ENCODE measurements at regions not wholly inside any gene's neighbourhood (a gene's known extent, or its start where the extent isn't known, plus 50 kb on each side); places are given as distances from the start of the nearest gene placed in this dataset.

DNA sequence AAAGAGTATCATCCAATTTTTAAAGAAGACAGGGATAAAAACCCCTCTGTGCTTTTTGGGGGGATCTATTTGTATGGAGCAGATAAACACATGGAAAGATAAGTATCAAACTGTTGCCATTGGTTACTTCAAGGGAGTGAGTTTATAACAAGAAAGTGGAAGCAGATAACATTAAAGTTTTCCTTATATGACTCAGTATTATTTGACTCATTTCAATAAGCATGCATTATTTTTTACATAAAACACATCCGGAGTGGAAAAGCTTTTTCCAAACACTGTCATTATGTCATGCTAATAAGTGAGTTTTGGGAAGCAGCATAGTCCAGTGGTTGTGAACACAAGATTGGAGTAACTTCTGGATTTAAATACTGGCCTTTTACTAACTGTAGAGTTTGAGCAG lies 452.2 kb downstream of the LTN1 start:
- no peak overlapping the region for H3K27ac ChIP-seq
- DNase-seq (ENCODE audit: low spot score): no peak
- TF ChIP-seq, protein P1, sequence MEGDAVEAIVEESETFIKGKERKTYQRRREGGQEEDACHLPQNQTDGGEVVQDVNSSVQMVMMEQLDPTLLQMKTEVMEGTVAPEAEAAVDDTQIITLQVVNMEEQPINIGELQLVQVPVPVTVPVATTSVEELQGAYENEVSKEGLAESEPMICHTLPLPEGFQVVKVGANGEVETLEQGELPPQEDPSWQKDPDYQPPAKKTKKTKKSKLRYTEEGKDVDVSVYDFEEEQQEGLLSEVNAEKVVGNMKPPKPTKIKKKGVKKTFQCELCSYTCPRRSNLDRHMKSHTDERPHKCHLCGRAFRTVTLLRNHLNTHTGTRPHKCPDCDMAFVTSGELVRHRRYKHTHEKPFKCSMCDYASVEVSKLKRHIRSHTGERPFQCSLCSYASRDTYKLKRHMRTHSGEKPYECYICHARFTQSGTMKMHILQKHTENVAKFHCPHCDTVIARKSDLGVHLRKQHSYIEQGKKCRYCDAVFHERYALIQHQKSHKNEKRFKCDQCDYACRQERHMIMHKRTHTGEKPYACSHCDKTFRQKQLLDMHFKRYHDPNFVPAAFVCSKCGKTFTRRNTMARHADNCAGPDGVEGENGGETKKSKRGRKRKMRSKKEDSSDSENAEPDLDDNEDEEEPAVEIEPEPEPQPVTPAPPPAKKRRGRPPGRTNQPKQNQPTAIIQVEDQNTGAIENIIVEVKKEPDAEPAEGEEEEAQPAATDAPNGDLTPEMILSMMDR (conservative IDR thresholded peaks at IDR 0.05; ENCODE audit: low read depth): no peak
- POLR2A ChIA-PET (ENCODE audit: low non-redundant PET): no interaction called here
- CTCF ChIA-PET: no interaction called here

DNA sequence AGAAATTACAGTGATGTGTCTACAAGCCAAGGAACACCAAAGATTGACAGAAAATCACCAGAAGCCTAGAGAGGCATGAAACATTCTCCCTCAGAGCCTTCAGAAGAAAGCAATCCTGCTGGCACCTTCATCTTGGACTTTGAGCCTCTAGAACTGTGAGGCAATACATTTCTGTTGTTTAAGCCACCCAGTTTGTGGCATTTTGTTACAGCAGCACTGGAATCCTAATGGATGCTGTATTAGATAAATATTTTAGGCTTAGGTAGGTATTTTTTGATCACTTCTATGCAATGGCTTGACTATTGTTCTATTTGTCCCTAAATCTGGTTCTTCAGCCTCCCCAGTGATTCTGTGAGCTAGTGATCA lies 453.1 kb downstream of the LTN1 start:
- TF ChIP-seq, protein P1 (conservative IDR thresholded peaks at IDR 0.05; ENCODE audit: low read depth): no peak
- POLR2A ChIA-PET (ENCODE audit: low non-redundant PET): no interaction called here
- CTCF ChIA-PET: interaction anchor here (0.6 kb wide), 1 partner anchor 70 kb away, joined by 4 read pairs; no protein-coding TSS in a partner anchor
- no peak overlapping the region for H3K27ac ChIP-seq
- DNase-seq (ENCODE audit: low spot score): no peak

DNA sequence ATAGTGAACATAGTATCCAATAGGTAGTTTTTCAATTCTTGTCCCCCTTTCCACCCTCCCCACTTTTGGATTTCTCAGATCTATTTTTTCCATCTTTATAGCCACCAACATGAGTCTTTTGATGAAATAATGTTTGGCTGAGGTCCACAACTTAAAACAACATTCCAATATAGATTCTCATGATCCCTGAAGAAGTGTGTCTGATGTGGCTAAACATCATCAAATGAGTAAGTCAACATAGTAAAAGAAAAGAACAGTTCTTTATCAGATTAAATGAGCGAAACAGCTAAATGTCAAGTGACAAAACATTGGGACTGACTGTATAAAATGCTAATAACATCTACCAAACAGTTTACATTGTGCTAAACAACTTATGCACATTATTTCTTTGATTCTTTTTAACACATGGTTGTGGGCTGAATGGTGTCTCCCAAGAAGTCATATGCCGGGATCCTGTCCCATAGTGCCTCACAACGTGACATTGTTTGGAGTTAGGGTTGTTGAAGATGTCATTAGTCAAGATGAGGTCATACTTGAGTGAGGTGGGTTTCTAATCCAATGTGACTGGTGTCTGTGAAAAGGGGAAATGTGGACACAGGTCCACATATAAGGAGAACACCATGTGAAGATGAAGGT lies 453.6 kb downstream of the LTN1 start:
- ChIA-PET CTCF (no interaction called here), POLR2A (ENCODE audit: low non-redundant PET) (no interaction called here)
- no peak overlapping the region for H3K27ac ChIP-seq
- TF ChIP-seq, protein P1 (conservative IDR thresholded peaks at IDR 0.05; ENCODE audit: low read depth): no peak
- DNase-seq (ENCODE audit: low spot score): no peak

DNA sequence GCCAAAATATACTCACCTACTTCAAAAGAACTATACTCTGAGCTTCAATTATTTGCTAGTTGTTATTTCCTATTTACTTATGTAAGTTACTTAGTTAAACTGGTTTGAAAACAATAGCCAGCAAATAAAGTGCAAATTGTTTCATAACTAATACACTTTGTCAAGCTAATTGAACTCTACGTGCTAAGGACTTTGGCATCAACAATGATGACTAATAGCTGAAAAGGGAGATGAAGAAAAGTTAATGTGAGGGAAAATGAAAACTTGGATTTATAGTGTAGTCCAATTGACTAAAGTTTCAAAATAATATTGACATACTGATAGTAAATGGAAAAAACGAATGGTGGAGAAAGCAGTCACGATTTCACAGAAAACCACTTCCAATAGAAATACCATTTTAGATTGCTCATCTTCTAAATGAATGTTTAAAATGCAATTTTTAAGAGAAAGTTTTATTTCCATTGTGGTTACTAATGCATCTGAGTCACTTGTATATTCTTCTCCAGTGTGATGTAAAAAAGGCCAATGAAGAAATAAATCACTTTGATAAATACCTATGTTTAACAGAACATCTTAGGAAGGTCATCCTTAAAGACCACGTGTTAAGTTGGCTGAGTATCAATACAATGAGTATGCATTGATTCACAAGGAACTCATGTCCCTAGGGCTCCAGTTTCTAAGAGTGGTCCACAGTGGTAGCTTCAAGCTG lies 455.2 kb downstream of the LTN1 start:
- H3K27ac ChIP-seq: peak overlapping the region; percentile 45; the same call in 1 of the 2 replicates
- CTCF ChIA-PET: no interaction called here
- peak; percentile 68 for DNase-seq (ENCODE audit: low spot score)
- TF ChIP-seq, protein P1 (conservative IDR thresholded peaks at IDR 0.05; ENCODE audit: low read depth): no peak
- POLR2A ChIA-PET (ENCODE audit: low non-redundant PET): interaction anchor here (0.7 kb wide), 1 partner anchor 9 kb away, joined by 5 read pairs; no protein-coding TSS in a partner anchor

DNA sequence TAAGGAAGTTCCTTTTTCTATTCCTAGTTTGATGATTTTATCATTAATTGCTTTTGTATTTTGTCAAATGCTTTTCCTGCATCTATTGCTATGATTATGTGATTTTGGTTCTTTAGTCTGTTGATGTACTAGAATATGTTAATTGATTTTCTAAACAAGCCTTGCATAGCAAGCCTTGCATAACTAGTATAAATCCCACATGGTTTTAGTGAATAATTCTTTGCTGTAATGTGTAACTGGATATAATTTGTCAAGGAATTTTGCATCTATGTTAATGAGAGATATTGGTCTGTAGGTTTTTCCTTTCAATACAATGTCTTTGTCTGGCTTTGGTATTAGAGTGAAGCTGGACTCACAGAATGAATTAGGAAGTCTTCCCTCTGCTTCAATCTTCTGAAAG lies 460.2 kb downstream of the LTN1 start:
- TF ChIP-seq, protein P1 (conservative IDR thresholded peaks at IDR 0.05; ENCODE audit: low read depth): no peak
- no peak overlapping the region for H3K27ac ChIP-seq
- ChIA-PET CTCF (no interaction called here), POLR2A (ENCODE audit: low non-redundant PET) (no interaction called here)
- DNase-seq (ENCODE audit: low spot score): no peak

DNA sequence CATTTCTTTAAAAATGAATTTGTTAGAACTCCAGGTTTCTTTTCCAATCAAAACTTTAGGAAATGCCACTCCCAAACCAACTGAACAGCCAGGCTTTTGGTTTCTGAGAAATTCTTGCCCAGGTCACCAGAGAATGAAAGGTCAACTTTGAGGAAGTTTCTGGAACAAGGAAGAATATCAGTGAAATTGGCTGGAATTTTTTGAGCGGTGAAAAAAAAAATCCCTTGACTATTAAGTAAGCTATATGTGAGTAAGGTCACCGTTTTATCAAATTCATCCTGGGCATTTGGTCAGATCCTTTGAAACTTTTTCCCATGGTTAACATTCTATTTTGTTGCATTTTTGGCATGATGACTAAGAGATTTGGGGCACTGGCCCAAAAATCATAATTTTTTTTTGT lies 469.3 kb downstream of the LTN1 start:
- CTCF ChIA-PET: no interaction called here
- no peak for DNase-seq (ENCODE audit: low spot score)
- no peak overlapping the region for H3K27ac ChIP-seq
- TF ChIP-seq, protein P1 (conservative IDR thresholded peaks at IDR 0.05; ENCODE audit: low read depth): no peak
- POLR2A ChIA-PET (ENCODE audit: low non-redundant PET): no interaction called here

Data from RWPE1 (cell line).